ENCODE measurements at regions not wholly inside any gene's neighbourhood (a gene's known extent, or its start where the extent isn't known, plus 50 kb on each side); places are given as distances from the start of the nearest gene placed in this dataset.
"Not testable (repeated sequence)": the region's sequence is repeated elsewhere in the genome, so short reads cannot be mapped to it uniquely, and the experiment has no call there.

DNA sequence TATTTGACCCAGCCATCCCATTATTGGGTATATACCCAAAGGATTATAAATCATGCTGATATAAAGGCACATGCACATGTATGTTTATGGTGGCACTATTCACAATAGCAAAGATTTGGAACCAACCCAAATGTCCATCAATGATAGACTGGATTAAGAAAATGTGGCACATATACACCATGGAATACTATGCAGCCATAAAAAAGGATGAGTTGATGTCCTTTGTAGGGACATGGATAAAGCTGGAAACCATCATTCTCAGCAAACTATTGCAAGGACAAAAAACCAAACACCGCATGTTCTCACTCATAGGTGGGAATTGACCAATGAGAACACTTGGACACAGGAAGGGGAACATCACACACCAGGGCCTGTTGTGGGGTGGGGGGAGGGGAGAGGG, 147.3 kb upstream of the STK26 start:
- DNase-seq (ENCODE audit: extremely low read depth, low read depth) = not testable (repeated sequence)

DNA sequence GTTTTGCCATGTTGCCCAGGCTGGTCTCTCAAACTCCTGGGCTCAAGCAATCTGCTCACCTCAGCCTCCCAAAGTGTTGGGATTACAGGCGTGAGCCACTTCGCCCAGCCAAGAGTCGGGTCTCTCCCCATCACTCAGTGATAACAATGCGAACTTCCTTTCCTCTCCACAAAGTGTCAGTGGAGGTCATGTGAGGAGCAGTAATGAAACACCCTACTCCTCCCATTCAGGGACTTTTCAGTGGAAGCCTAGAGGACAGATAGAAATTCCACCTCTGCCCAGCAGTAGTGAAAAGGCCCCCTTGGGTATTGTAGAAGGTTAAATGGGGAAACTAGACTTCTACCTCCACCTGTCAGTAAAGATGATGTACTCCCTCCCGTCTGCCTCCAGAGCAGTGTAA, 141.9 kb upstream of the STK26 start:
- no peak for DNase-seq (ENCODE audit: extremely low read depth, low read depth)

DNA sequence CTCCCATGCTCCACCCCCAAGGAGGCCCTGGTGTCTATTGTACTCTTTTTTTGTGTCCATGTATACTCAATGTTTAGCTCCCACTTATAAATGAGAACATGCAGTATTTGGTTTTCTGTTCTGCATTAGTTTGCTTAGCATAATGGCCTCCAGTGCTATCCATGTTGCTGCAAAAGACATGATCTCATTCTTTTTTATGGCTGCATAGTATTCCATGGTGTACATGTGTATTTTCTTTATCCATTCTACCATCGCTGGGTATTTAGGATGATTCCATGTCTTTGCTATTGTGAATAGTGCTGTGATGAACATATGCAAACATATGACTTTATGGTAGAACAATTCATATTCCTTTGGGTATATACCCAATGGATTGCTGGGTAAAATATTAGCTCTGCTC, 138.1 kb upstream of the STK26 start:
- not testable (repeated sequence) for DNase-seq (ENCODE audit: extremely low read depth, low read depth)

DNA sequence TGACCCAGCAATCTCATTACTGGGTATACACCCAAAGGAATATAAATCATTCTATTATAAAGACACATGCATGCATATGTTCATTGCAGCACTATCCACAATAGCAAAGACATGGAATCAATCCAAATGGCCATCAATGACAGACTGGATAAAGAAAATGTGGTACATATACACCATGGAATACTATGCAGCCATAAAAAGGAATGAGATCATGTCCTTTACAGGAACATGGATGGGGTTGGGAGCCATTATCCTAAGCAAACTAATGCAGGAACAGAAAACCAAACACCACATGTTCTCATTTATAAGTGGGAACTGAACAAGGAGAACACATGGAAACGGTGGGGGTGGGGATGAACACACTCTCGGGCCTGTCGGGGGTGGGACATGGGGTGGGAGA, 129.2 kb upstream of the STK26 start:
- DNase-seq (ENCODE audit: extremely low read depth, low read depth) = not testable (repeated sequence)

GRCh38 chrX:131894995-131895394, 128.1 kb upstream of the STK26 start:
- no peak for DNase-seq (ENCODE audit: extremely low read depth, low read depth)

DNA sequence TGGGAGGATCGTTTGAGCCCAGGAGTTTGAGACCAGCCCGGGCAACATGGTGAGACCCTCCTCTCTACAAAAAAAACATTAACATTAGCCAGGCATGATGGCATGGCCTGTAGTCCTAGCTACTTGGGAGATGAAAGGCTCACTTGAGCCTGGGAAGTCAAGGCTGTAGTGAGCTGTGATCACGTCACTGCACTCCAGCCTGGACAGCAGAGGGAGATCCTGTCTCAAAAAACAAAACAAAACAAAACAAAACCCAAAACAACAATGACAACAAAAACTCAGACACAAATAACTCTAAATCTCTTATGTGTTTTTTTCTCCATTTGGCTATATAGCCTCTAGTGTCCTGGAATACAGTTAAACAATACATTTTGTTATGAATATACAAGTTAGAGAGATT, 127.3 kb upstream of the STK26 start:
- no peak for DNase-seq (ENCODE audit: extremely low read depth, low read depth)

DNA sequence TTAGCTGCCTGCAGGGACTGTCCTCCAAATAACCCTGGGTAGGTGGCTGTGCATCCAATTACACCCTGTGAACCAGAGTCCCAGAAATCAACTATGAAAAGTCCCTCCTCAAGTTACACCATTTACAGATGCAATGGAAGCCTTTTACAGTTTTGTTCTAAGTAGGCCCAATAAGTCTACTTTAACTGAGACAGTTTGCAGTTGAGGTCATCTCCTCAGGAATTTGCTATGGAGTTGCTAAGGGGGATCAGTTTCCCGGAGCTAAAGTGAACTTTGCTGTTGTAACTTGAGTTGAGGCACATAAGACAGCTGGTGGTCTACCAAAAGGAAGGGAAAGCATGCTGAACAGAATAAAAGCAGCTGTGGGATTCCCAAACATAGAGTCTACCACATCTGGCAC, 121.6 kb upstream of the STK26 start:
- no peak for DNase-seq (ENCODE audit: extremely low read depth, low read depth)

DNA sequence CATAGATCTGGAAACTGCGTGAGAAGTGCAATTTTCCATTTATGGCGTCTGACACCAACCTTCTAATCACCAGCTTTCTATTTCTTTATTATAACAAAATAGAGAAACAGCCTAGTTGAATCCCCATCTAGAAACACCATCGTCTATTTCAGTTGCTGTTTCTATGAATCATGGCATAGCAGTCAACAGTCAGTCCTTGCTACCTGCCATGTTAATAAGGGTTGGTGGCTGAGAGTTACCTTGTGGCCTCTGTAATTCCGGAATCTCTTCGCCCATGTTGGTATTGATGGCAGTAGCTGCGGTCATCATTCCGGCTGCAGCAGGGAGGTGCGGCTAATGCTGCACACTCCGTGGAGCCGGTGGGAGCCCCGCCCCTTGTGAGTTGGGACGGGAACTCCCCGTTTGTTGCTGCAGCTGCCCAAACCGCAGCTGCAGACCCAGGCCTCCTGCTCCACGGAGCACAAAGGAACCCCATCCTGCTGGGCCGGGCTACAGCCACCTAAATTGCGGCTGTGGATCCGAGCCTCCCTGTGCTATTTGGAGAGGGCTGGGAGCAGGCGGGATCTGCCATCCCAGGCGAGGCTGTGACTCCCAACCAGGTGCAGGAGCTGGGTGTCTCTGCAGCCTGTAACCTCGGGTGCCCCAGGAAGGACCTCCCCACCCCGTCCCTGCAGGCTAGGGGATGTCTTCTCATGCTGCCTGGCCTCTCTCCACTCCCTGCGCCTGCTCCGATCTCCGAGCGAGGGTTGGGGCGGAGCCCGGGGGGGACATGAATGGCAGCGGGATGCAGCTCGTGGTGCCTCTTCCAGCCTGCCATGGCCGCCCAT, 115.4 kb upstream of the STK26 start:
- no peak for DNase-seq (ENCODE audit: extremely low read depth, low read depth)

DNA sequence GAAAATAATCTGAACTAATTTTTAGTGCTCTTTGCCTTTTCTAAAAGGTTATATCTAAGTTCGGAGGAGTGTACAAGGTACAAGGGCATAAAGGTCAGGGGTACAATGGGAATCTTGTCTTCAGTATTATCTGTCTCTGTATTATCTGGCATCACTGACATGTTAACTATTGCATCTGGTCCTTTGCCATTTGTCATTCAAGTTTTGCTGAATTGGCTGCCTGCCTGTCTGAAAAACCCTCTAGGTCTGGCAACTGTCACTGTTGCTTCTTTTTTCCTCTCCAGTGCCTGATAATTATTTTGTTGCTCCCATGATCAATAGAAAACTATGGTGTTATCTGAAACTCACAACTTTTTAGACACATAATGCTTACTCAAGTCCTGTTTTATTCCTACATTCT, 112.5 kb upstream of the STK26 start:
- DNase-seq (ENCODE audit: extremely low read depth, low read depth) = no peak

GRCh38 chrX:131915488-131915887, 107.6 kb upstream of the STK26 start:
- no peak for DNase-seq (ENCODE audit: extremely low read depth, low read depth)

- DNase-seq (ENCODE audit: extremely low read depth, low read depth) = no peak
These were observed 105.5 kb upstream of the STK26 start for GRCh38 chrX:131917588-131917987.

GRCh38 chrX:131918839-131919238, 104.3 kb upstream of the STK26 start:
- no peak for DNase-seq (ENCODE audit: extremely low read depth, low read depth)

- DNase-seq (ENCODE audit: extremely low read depth, low read depth) = no peak
These were observed 99.4 kb upstream of the STK26 start for GRCh38 chrX:131923614-131924250.

DNA sequence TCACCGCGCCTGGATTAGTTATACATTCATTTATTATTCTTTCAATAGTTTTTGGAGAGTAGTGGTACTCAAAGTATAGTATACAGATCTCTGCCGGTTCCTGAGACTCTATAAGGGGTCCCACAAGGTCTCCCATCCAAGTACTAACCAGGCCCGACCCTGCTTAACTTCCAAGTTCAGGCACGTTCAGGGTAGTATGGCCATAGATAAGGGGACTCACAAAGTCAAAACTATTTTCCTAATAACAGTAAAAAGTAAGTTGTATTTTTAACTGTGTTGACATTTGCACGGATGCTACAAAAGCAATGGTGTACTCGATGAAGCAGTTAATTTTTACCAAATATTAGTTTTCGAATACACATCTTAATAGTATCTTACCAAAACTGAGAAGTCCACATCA, 84.4 kb upstream of the STK26 start:
- no peak for DNase-seq (ENCODE audit: extremely low read depth, low read depth)

DNA sequence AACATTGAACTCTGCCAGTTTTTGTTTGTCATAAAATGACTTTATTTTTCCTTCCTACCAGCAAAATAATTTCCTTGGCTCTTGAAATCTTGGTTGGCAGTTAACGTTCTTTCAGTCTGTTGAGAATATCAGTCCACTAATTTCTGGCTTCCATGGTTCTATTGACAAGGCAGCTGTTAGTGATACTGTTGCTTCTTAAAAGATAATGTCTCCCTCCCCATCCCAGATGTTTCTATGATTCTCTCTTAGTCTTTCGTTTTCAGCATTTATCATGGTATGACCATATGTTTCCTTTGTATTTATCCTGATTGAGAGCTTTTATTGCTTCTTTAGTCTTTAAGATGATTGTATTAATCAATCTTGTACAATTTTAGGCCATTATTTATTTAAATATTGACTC, 81.1 kb upstream of the STK26 start:
- DNase-seq (ENCODE audit: extremely low read depth, low read depth) = no peak

DNA sequence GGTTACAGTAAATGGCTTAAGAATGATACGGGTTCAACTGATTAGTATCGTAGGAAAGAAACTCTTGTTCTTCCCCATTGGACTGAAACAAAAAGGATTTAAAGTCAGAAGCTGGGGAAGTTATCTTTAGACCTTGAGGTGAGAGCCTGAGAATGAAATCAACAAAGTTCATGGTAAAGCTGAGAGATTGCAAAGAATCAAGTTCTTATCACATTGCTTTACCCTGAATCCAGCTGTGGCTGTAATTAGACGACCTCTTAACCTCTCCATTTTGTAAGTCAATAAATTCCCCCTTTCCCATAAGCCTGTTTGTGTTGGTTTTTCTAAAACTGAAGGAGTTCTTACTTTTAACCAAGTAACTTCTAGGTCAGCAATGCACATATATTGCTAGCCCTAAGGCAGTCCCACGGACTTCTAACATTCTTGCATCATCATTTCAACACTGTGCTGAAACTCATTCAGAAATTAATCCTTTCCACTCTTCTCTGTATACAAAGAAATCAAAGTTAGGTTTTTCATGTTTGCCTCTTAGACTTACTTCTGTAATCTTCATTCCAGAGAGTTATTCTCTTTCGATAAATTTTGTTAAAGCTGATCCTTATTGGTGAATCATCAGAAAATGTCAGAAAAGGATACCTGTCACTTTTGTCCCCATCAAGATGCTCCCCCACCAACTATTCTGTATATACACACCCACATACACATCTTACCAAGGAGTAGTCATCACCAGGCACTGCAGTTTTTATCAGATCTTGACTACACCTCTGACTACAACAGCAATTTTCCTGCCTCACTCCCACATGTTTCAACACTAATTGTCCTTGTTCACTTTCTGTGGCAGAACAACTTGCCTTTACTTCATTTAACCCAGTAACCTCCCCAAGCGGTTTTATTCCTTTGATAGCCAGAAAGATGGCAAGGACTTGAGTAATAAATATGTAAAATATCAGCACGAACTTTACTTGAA, 77.9 kb upstream of the STK26 start:
- no peak for DNase-seq (ENCODE audit: extremely low read depth, low read depth)

DNA sequence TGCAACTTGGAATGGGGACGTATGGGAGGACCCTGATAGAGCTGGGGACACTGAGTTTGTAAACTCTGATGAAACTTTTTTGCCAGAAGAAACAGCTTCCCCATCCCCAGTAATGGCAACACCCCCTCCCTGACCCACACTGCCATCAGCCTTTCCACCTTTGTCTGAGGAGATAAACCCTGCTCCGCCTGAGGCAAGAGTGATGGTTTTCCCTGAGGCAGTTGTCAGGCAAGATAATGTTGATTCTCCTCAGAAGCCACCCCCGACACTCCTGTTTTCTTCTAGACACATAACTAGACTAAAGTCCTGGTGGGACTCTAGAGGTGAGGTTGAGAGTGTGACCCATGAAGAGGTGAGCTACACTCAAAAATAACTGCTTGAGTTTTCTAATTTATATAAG, 71.9 kb upstream of the STK26 start:
- no peak for DNase-seq (ENCODE audit: extremely low read depth, low read depth)

DNA sequence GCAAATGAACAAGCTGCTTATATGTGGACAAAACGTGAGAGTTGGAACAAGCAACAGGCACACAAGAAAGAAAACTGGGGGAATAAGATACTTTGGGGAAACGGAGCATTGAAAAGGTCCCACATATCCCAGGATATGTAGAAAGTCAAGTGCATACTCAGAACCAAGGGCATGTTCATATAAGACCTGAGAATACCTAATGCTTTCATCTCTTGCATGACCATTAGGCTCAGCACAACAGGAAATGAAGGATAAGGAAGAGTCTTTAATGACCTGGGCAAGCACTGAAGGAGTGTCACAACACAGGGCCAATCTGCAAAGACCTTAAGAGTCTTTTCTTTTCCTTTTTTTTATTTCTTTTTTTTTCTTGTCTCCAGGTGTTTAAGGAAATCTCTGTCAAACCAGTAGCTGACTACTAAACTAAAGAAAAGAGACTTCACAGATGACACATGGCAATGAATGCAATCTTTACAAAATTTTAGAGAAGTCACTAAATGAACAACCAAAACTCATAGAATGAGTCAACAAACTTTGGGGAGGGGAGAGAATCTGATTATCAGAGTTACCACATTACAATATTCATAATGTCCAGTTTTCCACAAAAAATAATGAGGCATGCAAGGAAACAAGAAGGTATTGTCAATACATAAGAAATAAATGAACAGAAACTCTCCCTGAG, 67.9 kb upstream of the STK26 start:
- no peak for DNase-seq (ENCODE audit: extremely low read depth, low read depth)

DNA sequence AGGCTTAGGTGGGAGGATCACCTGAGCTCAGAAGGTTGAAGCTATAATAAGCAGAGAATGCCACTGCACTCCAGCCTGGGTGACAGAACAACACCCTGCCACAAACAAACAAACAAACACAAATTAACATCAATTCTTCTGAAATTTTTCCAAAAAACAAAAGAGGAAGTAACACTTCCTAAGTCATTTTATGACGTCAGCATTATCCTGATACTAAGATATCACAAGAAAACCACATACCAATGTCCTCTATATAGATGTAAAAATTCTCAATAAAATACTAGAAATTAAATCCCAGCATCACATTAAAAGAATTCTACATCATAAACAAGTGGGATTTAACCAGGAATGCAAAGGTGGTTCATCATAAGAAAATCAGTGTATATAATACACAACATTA, 64.4 kb upstream of the STK26 start:
- no peak for DNase-seq (ENCODE audit: extremely low read depth, low read depth)

- DNase-seq (ENCODE audit: extremely low read depth, low read depth) = no peak
These were observed 52.8 kb upstream of the STK26 start for GRCh38 chrX:131970347-131970746.
